ENCODE measurements at regions not wholly inside any gene's neighbourhood (a gene's known extent, or its start where the extent isn't known, plus 50 kb on each side); places are given as distances from the start of the nearest gene placed in this dataset.

- TF ChIP-seq CTCF (IDR thresholded peaks at IDR 0.05), result no peak
- no peak for TF ChIP-seq TCF7L2 (IDR thresholded peaks at IDR 0.05; ENCODE audit: low read depth, low read length)
- TF ChIP-seq REST (IDR thresholded peaks at IDR 0.05; ENCODE audit: insufficient read depth in 1 of 2, low read depth in 2 of 2, low read length in 1 of 2), result no peak
- TF ChIP-seq SIN3A (IDR thresholded peaks at IDR 0.05; ENCODE audit: borderline replicate concordance, insufficient read depth, low read depth, low read length), result no peak
Observed at GRCh38 chr2:59726228-59727120, 827.0 kb downstream of the BCL11A start.
